ENCODE measurements at regions not wholly inside any gene's neighbourhood (a gene's known extent, or its start where the extent isn't known, plus 50 kb on each side); places are given as distances from the start of the nearest gene placed in this dataset.
"Not testable (repeated sequence)": the region's sequence is repeated elsewhere in the genome, so short reads cannot be mapped to it uniquely, and the experiment has no call there.

GRCh38 chr11:37230865-37231264, 632.8 kb upstream of the RAG2 start:
- DNase-seq, result no peak

- DNase-seq, result no peak
Measured at GRCh38 chr11:37223962-37224361, 625.9 kb upstream of the RAG2 start.

GRCh38 chr11:37203006-37203405, 605.0 kb upstream of the RAG2 start:
- DNase-seq, result no peak

- no peak for DNase-seq
Measured at GRCh38 chr11:37199082-37199481, 601.0 kb upstream of the RAG2 start.

GRCh38 chr11:37184326-37184725, 586.3 kb upstream of the RAG2 start:
- DNase-seq, result no peak

- no peak for DNase-seq
Measured at GRCh38 chr11:37182031-37182430, 584.0 kb upstream of the RAG2 start.

GRCh38 chr11:37177721-37178120, 579.7 kb upstream of the RAG2 start:
- DNase-seq, result no peak

GRCh38 chr11:37171451-37171850, 573.4 kb upstream of the RAG2 start:
- DNase-seq, result no peak

GRCh38 chr11:37170311-37170710, 572.3 kb upstream of the RAG2 start:
- no peak for DNase-seq

GRCh38 chr11:37145434-37145833, 547.4 kb upstream of the RAG2 start:
- DNase-seq, result not testable (repeated sequence)

GRCh38 chr11:37142591-37142990, 544.6 kb upstream of the RAG2 start:
- no peak for DNase-seq

GRCh38 chr11:37141707-37142106, 543.7 kb upstream of the RAG2 start:
- DNase-seq, result no peak

GRCh38 chr11:37135606-37136005, 537.6 kb upstream of the RAG2 start:
- DNase-seq, result not testable (repeated sequence)

GRCh38 chr11:37134637-37135036, 536.6 kb upstream of the RAG2 start:
- no peak for DNase-seq

GRCh38 chr11:37124384-37124783, 526.3 kb upstream of the RAG2 start:
- no peak for DNase-seq

GRCh38 chr11:37115963-37116362, 517.9 kb upstream of the RAG2 start:
- no peak for DNase-seq

- DNase-seq, result no peak
Measured at GRCh38 chr11:37110385-37110784, 512.3 kb upstream of the RAG2 start.

- DNase-seq, result no peak
Measured at GRCh38 chr11:37109286-37109585, 511.2 kb upstream of the RAG2 start.

- DNase-seq, result no peak
Measured at GRCh38 chr11:37108436-37109285, 510.6 kb upstream of the RAG2 start.

GRCh38 chr11:37107831-37108230, 509.8 kb upstream of the RAG2 start:
- no peak for DNase-seq

- no peak for DNase-seq
Measured at GRCh38 chr11:37107415-37107814, 509.4 kb upstream of the RAG2 start.

GRCh38 chr11:37105427-37105826, 507.4 kb upstream of the RAG2 start:
- DNase-seq, result no peak

GRCh38 chr11:37104380-37104779, 506.3 kb upstream of the RAG2 start:
- no peak for DNase-seq

GRCh38 chr11:37100008-37100407, 502.0 kb upstream of the RAG2 start:
- DNase-seq, result no peak

- DNase-seq, result no peak
Measured at GRCh38 chr11:37092487-37092886, 494.5 kb upstream of the RAG2 start.
